ENCODE measurements at regions not wholly inside any gene's neighbourhood (a gene's known extent, or its start where the extent isn't known, plus 50 kb on each side); places are given as distances from the start of the nearest gene placed in this dataset.

DNA sequence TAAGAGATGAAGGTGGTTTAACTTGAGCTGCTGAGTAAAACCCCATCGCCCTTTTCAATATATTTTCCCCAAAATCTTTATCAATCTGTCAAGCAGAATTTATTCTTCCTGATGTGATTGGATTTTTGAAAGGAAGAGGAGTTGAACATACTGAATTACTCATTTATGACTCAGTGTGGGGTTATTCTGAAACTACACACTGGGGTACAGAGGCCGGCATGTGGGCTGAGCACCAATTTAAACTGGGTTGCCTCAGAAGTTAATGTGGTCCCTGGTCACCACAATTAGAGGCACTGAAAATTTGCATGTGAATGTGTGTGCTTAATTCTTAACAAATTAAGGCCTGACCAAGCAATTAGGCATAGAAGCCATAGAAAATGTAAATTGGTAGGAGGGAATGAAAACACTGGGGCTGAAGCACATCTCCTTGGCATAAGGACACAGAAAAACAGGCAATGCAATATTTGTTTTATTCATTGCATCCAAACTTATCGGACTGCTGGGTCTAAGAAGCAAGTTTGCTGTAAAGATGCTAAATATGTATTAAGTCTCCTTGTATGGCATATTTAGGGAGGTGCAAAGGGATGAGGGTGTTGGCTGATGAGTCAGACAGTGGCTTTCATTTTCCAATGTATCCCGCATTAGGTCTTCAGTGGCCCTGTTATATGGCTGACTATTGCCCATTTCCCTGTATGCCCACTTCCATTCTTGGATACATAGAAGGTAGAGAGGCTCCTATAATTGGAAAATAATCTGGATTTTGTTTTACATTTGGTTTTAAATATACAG lies 170.9 kb downstream of the IL15 start:
- Histone ChIP-seq H3K79me2 (ENCODE audit: insufficient read depth, low read length) (no peaks in the 10 kb centered on the region), H3K4me2 (ENCODE audit: low read depth, low read length) (no peak overlapping the region), H3K36me3 (replicated peaks in 1 of 2; ENCODE audit: control insufficient read depth in 1 of 2, insufficient read depth in 2 of 2, low read length in 2 of 2) (no peaks in the 10 kb centered on the region), H3K27ac (ENCODE audit: extremely low read length, insufficient read depth, low read length) (no peak overlapping the region), H3K4me3 (replicated peaks in 1 of 3; ENCODE audit: insufficient read depth in 1 of 3, low read depth in 2 of 3, low read length in 3 of 3) (no peak overlapping the region), H3K27me3 (ENCODE audit: control insufficient read depth in 1 of 2, insufficient read depth in 2 of 2, low read length in 2 of 2) (no peaks in the 10 kb centered on the region), H3K9ac (ENCODE audit: insufficient read depth, low read depth, low read length) (no peak overlapping the region), H3K9me3 (ENCODE audit: low read length) (no peaks in the 10 kb centered on the region), H2AFZ (ENCODE audit: low read length) (no peak overlapping the region), H4K20me1 (ENCODE audit: insufficient read depth, low read length) (no peaks in the 10 kb centered on the region), H3K4me1 (ENCODE audit: insufficient read depth, low read length) (no peaks in the 10 kb centered on the region)
- ChIA-PET CTCF (ENCODE audit: low intra/inter-chr PET ratio, low total read pairs) (no interaction called here), POLR2A (no interaction called here)
- in situ Hi-C loops (cut with HindIII; ENCODE audit: extremely low pct_ligation_motif_present, low pct_unique_long_range_greater_than_20kb): no loop called here
- intact Hi-C loops (cut with micrococcal nuclease; ENCODE audit: unreplicated experiment): no loop called here
- ATAC-seq: no peak
- BruUV-seq (replicated peaks): no TSS peak
- TF ChIP-seq, protein P1, sequence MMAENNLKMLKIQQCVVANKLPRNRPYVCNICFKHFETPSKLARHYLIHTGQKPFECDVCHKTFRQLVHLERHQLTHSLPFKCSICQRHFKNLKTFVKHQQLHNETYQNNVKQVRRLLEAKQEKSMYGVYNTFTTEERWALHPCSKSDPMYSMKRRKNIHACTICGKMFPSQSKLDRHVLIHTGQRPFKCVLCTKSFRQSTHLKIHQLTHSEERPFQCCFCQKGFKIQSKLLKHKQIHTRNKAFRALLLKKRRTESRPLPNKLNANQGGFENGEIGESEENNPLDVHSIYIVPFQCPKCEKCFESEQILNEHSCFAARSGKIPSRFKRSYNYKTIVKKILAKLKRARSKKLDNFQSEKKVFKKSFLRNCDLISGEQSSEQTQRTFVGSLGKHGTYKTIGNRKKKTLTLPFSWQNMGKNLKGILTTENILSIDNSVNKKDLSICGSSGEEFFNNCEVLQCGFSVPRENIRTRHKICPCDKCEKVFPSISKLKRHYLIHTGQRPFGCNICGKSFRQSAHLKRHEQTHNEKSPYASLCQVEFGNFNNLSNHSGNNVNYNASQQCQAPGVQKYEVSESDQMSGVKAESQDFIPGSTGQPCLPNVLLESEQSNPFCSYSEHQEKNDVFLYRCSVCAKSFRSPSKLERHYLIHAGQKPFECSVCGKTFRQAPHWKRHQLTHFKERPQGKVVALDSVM (CRISPR knock-in tag; IDR thresholded peaks at IDR 0.05): no peak
- TF ChIP-seq, protein P2, sequence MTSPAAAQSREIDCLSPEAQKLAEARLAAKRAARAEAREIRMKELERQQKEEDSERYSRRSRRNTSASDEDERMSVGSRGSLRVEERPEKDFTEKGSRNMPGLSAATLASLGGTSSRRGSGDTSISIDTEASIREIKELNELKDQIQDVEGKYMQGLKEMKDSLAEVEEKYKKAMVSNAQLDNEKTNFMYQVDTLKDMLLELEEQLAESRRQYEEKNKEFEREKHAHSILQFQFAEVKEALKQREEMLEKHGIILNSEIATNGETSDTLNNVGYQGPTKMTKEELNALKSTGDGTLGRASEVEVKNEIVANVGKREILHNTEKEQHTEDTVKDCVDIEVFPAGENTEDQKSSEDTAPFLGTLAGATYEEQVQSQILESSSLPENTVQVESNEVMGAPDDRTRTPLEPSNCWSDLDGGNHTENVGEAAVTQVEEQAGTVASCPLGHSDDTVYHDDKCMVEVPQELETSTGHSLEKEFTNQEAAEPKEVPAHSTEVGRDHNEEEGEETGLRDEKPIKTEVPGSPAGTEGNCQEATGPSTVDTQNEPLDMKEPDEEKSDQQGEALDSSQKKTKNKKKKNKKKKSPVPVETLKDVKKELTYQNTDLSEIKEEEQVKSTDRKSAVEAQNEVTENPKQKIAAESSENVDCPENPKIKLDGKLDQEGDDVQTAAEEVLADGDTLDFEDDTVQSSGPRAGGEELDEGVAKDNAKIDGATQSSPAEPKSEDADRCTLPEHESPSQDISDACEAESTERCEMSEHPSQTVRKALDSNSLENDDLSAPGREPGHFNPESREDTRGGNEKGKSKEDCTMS (CRISPR knock-in tag; conservative IDR thresholded peaks at IDR 0.05): no peak
- TF ChIP-seq ZKSCAN8 (CRISPR knock-in tag; IDR thresholded peaks at IDR 0.05; ENCODE audit: borderline replicate concordance) (no peak), ZNF740 (CRISPR knock-in tag; IDR thresholded peaks at IDR 0.05) (no peak), MAFG (CRISPR knock-in tag; IDR thresholded peaks at IDR 0.05) (no peak)
- DNase-seq (ENCODE audit: low spot score): no peak
- WGBS (ENCODE audit: low lambda C conversion rate): 19% methylated on average over 4 of the region's 4 CpGs
- no peak for FAIRE-seq
